ENCODE measurements at regions not wholly inside any gene's neighbourhood (a gene's known extent, or its start where the extent isn't known, plus 50 kb on each side); places are given as distances from the start of the nearest gene placed in this dataset.

GRCh38 chrX:148380650-148381561 is 119.5 kb upstream of the AFF2 start:
- peak; percentile 86 for ATAC-seq (ENCODE audit: insufficient read depth, low read depth)
- Histone ChIP-seq H3K4me1 (ENCODE audit: insufficient read depth, low read length) (peaks cover 45% of the 10 kb centered on the region), H3K27ac (ENCODE audit: low read length) (peak overlapping the region; percentile 97), H3K4me3 (ENCODE audit: low read depth in 1 of 2, low read length in 2 of 2) (peak overlapping the region; percentile 7 to 53; a peak in 3 of 4 replicates), H2AFZ (ENCODE audit: low read depth, low read length) (peak overlapping the region; percentile 81), H3K9me3 (ENCODE audit: insufficient read depth, low read length, severe bottlenecking) (no peaks in the 10 kb centered on the region), H3K27me3 (ENCODE audit: insufficient read depth, low read length, poor library complexity) (no peaks in the 10 kb centered on the region), H3K9ac (ENCODE audit: low read depth, low read length) (peak overlapping the region; percentile 67), H3K4me2 (ENCODE audit: insufficient read depth, low read length) (peak overlapping the region; percentile 72), H4K20me1 (ENCODE audit: insufficient read depth, low read length) (no peaks in the 10 kb centered on the region), H3K79me2 (ENCODE audit: insufficient read depth, low read length) (no peaks in the 10 kb centered on the region), H3K36me3 (ENCODE audit: insufficient read depth, low read length) (no peaks in the 10 kb centered on the region)
- DNase-seq: peak; percentile 73
- TF ChIP-seq, protein P1, sequence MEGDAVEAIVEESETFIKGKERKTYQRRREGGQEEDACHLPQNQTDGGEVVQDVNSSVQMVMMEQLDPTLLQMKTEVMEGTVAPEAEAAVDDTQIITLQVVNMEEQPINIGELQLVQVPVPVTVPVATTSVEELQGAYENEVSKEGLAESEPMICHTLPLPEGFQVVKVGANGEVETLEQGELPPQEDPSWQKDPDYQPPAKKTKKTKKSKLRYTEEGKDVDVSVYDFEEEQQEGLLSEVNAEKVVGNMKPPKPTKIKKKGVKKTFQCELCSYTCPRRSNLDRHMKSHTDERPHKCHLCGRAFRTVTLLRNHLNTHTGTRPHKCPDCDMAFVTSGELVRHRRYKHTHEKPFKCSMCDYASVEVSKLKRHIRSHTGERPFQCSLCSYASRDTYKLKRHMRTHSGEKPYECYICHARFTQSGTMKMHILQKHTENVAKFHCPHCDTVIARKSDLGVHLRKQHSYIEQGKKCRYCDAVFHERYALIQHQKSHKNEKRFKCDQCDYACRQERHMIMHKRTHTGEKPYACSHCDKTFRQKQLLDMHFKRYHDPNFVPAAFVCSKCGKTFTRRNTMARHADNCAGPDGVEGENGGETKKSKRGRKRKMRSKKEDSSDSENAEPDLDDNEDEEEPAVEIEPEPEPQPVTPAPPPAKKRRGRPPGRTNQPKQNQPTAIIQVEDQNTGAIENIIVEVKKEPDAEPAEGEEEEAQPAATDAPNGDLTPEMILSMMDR (IDR thresholded peaks at IDR 0.05; ENCODE audit: borderline replicate concordance, extremely low read depth, low read length, poor library complexity, severe bottlenecking): no peak
- no peak for TF ChIP-seq EZH2 (IDR thresholded peaks at IDR 0.05; ENCODE audit: borderline replicate concordance, low read depth, low read length, severe bottlenecking)

DNA sequence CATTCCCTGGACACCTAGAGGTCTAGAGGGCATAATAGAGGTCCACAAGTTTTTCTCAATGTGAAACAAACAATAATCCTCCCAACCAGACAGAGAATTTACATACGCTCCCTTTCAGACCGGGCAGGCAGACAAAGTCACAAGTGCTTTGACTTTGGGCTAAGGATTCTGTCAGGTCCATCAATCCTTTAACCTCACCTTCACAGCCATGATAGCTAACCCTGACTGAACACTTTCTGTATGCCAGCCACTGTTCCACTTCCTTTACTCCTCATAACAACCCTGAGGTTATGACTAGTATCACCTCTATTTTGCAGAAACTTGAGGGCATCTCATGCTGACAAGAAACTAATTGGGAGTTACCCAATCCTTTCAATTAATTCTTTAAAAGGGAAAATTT is 118.8 kb upstream of the AFF2 start:
- peak; percentile 30 for DNase-seq
- Histone ChIP-seq H3K9ac (ENCODE audit: low read depth, low read length) (peak overlapping the region; percentile 67), H3K27ac (ENCODE audit: low read length) (peak overlapping the region; percentile 97), H4K20me1 (ENCODE audit: insufficient read depth, low read length) (no peaks in the 10 kb centered on the region), H3K27me3 (ENCODE audit: insufficient read depth, low read length, poor library complexity) (no peaks in the 10 kb centered on the region), H3K9me3 (ENCODE audit: insufficient read depth, low read length, severe bottlenecking) (no peaks in the 10 kb centered on the region), H3K36me3 (ENCODE audit: insufficient read depth, low read length) (no peaks in the 10 kb centered on the region), H3K79me2 (ENCODE audit: insufficient read depth, low read length) (no peaks in the 10 kb centered on the region), H3K4me3 (ENCODE audit: low read depth in 1 of 2, low read length in 2 of 2) (peak overlapping the region; percentile 7 to 53; a peak in 3 of 4 replicates), H3K4me2 (ENCODE audit: insufficient read depth, low read length) (peak overlapping the region; percentile 72), H2AFZ (ENCODE audit: low read depth, low read length) (peak overlapping the region; percentile 81), H3K4me1 (ENCODE audit: insufficient read depth, low read length) (peaks cover 45% of the 10 kb centered on the region)
- TF ChIP-seq, protein P1 (IDR thresholded peaks at IDR 0.05; ENCODE audit: borderline replicate concordance, extremely low read depth, low read length, poor library complexity, severe bottlenecking): no peak
- no peak for TF ChIP-seq EZH2 (IDR thresholded peaks at IDR 0.05; ENCODE audit: borderline replicate concordance, low read depth, low read length, severe bottlenecking)
- peak; percentile 47 for ATAC-seq (ENCODE audit: insufficient read depth, low read depth)

DNA sequence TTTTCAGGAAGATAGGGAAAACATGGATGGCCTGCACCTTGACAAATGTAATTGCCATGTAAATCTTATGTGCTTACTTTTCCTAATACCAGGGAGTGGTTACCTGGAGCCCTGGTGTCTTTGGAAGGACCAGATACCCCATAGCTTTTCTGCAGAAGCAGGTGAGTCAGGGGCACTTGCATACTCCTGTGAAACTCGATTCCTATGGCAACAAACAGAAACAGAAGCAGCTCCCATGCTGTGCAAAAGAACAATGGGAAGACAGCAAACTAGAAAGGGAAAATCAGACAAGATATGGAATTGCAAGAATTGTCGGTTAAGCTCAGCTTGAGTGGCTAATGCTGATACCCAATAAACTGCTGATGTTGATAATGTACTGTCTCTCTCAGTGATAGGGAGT is 117.4 kb upstream of the AFF2 start:
- TF ChIP-seq, protein P1 (IDR thresholded peaks at IDR 0.05; ENCODE audit: borderline replicate concordance, extremely low read depth, low read length, poor library complexity, severe bottlenecking): no peak
- no peak for TF ChIP-seq EZH2 (IDR thresholded peaks at IDR 0.05; ENCODE audit: borderline replicate concordance, low read depth, low read length, severe bottlenecking)
- no peak for DNase-seq
- H3K27ac ChIP-seq (ENCODE audit: low read length): peak overlapping the region; percentile 97; the same call in 1 of the 2 replicates
- no peak for ATAC-seq (ENCODE audit: insufficient read depth, low read depth)
- H3K79me2 ChIP-seq (ENCODE audit: insufficient read depth, low read length): no peaks in the 10 kb centered on the region
- H3K4me1 ChIP-seq (ENCODE audit: insufficient read depth, low read length): peaks cover 45% of the 10 kb centered on the region
- H3K36me3 ChIP-seq (ENCODE audit: insufficient read depth, low read length): no peaks in the 10 kb centered on the region
- H3K27me3 ChIP-seq (ENCODE audit: insufficient read depth, low read length, poor library complexity): no peaks in the 10 kb centered on the region
- H3K9me3 ChIP-seq (ENCODE audit: insufficient read depth, low read length, severe bottlenecking): no peaks in the 10 kb centered on the region
- no peak overlapping the region for H2AFZ ChIP-seq (ENCODE audit: low read depth, low read length)
- H3K4me2 ChIP-seq (ENCODE audit: insufficient read depth, low read length): no peak overlapping the region
- H4K20me1 ChIP-seq (ENCODE audit: insufficient read depth, low read length): no peaks in the 10 kb centered on the region
- H3K9ac ChIP-seq (ENCODE audit: low read depth, low read length): no peak overlapping the region
- H3K4me3 ChIP-seq (ENCODE audit: low read depth in 1 of 2, low read length in 2 of 2): no peak overlapping the region

All from DND-41 (cell line).